Anterior cingulate cortex (tissue), 58 donors: ENCODE measurements at regions not wholly inside any gene's neighbourhood (a gene's known extent, or its start where the extent isn't known, plus 50 kb on each side); places are given as distances from the start of the nearest gene placed in this dataset.
"Not testable (repeated sequence)": the region's sequence is repeated elsewhere in the genome, so short reads cannot be mapped to it uniquely, and the experiment has no call there.

Source experiments
- DNase-seq, 58 donors: peaks; one replicate each; lab custom pipeline; 2025; lab: John Stamatoyannopoulos, UW

DNA sequence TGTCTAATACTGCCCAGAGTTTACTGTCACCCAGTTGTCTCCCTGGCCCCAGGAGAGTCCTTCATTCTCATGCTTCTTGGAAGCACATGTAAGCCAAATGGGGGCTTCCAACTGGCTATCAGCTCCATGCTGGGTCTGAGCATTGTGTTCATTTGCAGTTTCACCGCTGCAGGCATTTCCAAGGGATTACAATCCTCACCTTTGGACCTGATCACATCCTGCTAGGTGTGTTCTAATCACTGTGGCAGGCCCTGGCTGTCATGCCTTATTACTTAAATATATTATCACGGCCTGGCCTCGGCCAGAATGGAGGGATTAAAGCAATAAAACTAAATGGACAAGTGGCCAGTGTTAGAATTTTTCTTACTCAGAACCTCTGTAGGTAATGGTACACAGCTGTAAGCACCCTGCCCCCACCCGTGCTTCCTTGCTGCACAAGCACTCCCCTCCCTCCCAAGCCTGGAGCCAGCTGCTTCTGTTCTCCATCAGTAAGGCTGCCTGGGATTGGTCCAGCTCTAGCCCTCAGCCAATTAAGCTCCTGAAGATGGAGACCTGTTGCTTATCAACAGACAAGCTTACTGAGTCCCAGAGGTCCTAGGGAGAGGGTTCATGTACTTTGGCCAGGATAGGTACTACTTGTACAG, 175.9 kb upstream of the RBM19 start:
- no peak for DNase-seq

DNA sequence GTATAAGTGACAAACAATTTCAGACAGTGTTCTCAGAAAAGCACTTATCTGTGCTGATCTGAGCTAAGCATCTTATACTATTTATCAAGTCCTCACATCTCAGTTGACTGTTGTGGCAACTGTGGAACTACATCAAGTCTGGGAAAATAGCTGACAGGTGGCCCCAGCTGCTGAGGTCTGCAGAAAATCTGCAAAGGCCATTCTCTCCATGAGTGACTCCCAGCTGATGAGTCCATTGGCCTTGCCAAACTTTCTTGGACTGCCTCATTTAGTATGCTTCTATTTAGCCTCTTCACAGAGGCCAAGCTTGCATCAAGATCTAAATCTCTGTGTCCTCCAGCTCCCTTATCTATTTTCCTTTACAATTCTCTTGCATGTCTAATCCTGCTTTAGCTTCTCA, 174.5 kb upstream of the RBM19 start:
- no peak for DNase-seq

- DNase-seq, result no peak
These were observed 170.5 kb upstream of the RBM19 start for GRCh38 chr12:114136631-114137030.

GRCh38 chr12:114134922-114135321, 168.8 kb upstream of the RBM19 start:
- DNase-seq, result no peak

DNA sequence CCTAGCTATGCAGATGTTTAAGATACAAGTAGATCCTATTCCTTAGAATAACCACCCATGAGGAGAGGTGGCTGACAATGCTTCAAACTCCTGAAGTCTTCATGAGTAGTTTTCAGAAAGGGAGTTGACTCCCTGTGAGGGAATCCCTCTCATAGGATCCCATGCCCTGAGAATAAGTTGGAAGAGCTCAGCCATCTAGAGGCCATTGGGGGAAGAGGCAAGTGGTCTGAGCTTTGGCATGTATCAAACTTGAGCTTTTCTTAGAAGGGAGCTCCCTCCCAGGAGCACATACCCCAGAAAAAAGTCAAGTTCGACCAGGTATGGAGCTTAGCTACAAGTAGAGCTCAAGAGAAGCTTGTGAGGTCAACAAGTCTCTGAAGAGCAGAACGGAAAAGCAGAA, 165.7 kb upstream of the RBM19 start:
- no peak for DNase-seq

DNA sequence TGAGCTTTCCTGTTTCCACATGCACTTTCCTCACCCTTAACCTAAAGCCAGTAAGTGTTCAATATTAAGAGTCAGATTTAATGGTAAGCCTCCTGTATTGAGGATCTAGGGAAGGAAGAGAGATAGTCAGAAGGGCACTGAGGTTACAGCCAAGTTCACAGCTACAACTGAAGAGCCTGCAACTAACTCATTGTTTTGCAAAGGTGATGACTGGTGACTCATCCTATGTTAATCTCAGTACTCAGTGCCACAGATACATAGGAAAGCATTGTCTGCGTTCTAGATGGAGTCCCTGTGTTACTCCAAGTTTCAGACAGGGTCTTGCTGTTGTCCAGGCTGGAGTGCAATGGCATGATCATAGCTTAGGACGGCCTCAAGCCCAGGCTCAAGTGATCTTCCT, 157.0 kb upstream of the RBM19 start:
- DNase-seq, result no peak

GRCh38 chr12:114122016-114122415, 155.9 kb upstream of the RBM19 start:
- no peak for DNase-seq

DNA sequence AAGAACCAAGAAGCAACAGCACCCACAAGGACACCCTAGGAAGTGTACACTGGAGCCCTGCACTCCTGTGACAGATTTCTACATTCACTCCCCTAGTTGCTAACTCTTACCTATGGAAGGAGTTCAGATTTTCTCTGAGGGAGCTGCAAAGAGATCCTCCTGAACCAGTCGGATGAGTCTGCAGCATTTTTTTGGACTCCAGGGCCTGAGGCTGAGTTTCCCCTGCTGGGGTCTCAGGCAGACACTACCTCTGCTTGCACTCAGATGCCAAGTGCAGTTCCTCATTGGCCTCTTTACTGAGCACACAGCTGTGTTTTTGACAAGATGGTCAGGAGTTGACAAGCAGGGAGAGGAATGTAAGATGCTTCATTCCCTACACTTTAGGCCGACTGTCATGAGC, 153.2 kb upstream of the RBM19 start:
- no peak for DNase-seq

GRCh38 chr12:114096461-114096860, 130.3 kb upstream of the RBM19 start:
- no peak for DNase-seq

GRCh38 chr12:114093520-114093919, 127.4 kb upstream of the RBM19 start:
- DNase-seq, result no peak

DNA sequence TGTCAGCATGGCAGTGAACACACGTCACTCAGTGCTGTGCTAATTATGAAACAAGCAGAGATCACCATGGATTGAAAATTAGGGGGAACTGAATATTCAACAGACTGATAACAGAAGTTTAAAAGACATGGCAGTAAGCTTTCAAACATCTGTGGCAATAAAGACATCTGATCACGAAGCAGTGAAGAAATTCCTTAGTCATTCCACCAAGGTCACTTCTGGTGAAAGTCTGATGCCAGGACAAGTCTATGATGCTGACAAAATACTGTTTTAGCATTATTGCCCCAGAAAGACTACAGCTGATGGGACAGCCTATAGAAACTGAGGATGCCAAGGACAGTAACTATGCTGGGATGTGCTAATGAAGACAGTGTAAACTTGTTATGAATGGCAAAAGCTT, 126.9 kb upstream of the RBM19 start:
- DNase-seq, result no peak

DNA sequence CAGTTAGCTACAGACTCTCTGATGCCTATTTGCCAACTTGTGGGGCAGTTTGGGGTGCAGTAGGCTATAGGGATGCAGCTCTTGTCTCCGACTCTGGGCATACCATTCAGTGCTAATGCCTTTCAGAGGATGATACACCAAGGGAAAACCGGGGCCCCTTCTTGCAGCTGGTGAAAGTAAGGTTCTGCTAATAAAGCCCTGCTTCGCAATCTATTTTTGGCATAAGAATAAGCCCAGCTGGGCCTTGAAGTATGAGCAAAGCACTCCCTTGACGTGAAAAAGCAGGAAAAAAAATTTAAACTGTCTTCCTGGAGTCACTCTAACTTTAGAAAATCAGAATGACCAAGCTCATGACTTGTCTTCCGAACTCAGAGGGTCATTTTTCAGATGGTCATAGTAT, 124.1 kb upstream of the RBM19 start:
- DNase-seq, result no peak

DNA sequence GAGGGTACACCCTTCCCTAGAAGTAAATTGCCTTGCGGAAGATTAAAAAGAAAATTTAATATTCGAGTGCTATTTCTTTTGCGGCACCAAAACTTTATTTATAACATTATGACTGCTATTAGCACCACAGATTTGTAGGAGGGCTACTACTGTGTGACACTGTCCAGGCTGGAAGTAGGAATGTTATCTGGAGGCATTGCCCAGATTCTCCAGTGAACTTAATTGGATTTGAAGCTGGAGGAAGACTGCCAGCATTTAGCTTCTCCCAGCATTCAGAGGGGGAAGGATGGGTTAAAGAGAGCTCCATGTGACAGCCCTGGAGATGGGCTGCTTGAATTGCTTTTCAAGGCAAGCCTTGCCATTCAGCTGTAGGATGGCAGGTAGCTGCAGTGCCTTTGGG, 107.0 kb upstream of the RBM19 start:
- DNase-seq, result no peak

- no peak for DNase-seq
These were observed 103.4 kb upstream of the RBM19 start for GRCh38 chr12:114069507-114069906.

- DNase-seq, result no peak
These were observed 98.4 kb upstream of the RBM19 start for GRCh38 chr12:114064497-114064896.

DNA sequence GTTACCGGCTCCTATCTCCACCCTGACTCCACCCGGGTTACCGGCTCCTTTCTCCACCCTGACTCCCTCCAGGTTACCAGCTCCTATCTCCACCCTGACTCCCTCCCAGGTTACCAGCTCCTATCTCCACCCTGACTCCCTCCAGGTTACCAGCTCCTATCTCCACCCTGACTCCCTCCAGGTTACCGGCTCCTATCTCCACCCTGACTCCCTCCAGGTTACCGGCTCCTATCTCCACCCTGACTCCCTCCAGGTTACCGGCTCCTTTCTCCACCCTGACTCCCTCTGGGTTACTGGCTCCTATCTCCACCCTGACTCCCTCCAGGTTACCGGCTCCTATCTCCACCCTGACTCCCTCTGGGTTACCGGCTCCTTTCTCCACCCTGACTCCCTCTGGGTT, 97.9 kb upstream of the RBM19 start:
- not testable (repeated sequence) for DNase-seq

DNA sequence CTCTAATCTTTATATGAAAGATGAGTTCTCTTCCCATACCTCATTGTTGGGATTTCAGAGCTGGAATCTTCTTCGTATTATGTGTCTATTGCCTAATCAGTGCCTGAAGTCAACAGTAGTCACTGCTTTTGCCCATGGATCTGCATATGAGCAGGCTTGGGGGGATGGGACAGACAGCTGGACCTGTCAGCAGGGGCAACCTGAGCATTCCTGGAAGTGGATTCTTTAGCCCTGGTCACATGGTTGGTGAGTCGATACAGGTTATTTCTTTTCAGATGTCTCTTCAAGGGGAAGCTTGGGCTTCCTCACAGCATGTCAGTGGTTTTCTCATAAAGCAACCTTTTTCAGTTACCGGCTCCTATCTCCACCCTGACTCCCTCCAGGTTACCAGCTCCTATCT, 97.3 kb upstream of the RBM19 start:
- DNase-seq, result no peak

DNA sequence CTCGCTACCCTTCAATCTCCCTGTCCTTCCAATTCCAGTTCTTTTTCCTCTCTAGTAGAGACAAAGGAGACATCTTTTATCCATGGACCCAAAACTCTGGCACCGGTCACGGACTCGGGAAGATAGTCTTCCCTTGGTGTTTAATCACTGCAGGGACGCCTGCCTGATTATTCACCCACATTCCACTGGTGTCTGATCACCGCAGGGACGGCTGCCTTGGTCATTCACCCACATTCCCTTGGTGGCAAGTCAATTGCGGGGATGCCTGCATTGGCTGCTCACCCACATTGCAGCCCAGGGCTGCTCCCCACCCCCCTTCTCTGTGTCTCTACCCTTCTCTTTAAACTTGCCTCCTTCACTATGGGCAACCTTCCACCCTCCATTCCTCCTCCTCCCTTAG, 90.2 kb upstream of the RBM19 start:
- not testable (repeated sequence) for DNase-seq

DNA sequence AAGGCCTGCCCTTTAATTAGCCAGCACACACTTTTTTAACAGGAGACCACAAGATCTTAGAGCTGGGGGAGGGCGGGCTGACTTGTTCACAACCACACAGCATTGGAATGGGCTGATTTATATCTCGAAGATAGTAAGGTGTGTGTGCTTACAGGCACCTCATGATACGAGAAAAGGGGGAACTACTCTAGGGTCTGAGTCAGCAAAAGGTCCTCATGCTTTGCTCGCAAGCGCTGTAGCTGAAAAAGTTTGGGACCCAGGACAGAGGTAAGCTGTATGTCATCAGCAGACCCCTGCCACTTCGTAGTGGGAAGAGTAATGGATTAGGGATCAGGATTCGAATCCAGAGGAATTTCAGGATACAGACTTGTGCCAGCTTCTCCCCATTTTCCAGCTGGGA, 88.9 kb upstream of the RBM19 start:
- no peak for DNase-seq

GRCh38 chr12:114046236-114046998, 80.3 kb upstream of the RBM19 start:
- no peak for DNase-seq

GRCh38 chr12:114045349-114045748, 79.2 kb upstream of the RBM19 start:
- DNase-seq, result no peak

DNA sequence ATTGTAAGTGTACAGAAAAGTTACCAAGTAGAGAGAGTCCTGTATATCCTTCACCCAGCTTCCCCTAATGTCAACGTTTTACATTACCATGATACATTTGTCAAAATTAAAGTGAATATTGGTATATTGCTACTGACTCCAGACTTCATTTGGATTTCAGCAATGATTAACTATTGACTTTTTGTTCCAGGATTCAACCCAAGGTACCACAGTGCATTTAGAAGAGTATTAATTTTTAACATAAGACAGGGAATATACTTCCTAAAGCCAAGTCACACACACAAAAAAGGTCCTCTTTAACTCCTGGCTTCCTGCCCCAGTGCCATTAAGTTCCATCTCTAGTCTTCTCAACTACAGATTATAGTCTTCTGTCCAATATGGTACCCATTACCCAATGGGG, 75.5 kb upstream of the RBM19 start:
- DNase-seq, result no peak
